ENCODE measurements at regions not wholly inside any gene's neighbourhood (a gene's known extent, or its start where the extent isn't known, plus 50 kb on each side); places are given as distances from the start of the nearest gene placed in this dataset.

DNA sequence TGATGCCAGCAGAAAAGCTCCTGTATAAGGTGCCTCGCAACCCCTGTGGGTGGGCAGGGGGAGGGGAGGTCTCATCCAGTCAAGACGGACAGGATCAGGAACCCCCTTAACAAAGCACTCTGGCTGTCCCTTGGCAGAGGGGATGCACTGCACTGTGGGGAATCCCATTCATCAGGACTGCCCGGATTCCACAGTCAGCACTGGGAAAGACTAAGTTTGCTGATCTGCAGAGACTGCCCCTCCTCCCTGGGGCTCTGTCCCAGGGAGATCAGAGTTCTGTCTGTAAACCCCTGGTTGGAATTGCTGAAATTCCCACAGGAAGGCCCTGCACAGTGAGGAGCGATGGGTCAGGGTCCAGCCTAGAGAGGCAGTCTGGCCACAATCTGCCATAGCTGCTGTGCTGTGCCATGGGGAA is 149.5 kb upstream of the RBBP8 start:
- TF ChIP-seq CTCF (IDR thresholded peaks at IDR 0.05; ENCODE audit: low read length), result no peak
- TF ChIP-seq EZH2phosphoT487 (IDR thresholded peaks at IDR 0.05; ENCODE audit: low read length), result no peak
- TF ChIP-seq EZH2 (optimal IDR thresholded peaks at IDR 0.05; ENCODE audit: low read depth, low read length), result no peak

Data from MM.1S (cell line).